Vagina (tissue), 2 donors: ENCODE measurements at regions not wholly inside any gene's neighbourhood (a gene's known extent, or its start where the extent isn't known, plus 50 kb on each side); places are given as distances from the start of the nearest gene placed in this dataset.

Source experiments
- CTCF ChIP-seq, 3 experiments: fragments of 450-650 bp in 2 of 3; fragments of 200-600 bp in 1 of 3; sonication (generic) in 1 of 3; IDR thresholded peaks; one replicate each; pipeline ENCODE4 v1.5.1; 2017 to 2019; ENCODE audit warnings: antibody characterized with exemption in 3 of 3, mild to moderate bottlenecking in 2 of 3, moderate library complexity in 2 of 3
- POLR2A ChIP-seq, 2 donors: fragments of 450-650 bp; IDR thresholded peaks; one replicate each; pipeline ENCODE4 v1.6.1; 2017; ENCODE audit warnings: antibody characterized with exemption in 2 of 2, mild to moderate bottlenecking in 2 of 2, moderate library complexity in 2 of 2
- POLR2AphosphoS5 ChIP-seq, 2 donors: sonication (generic); formaldehyde crosslinking; IDR thresholded peaks; one replicate each; pipeline ENCODE4 v1.9.0; 2017; ENCODE audit warnings: antibody characterized with exemption in 2 of 2, mild to moderate bottlenecking in 2 of 2, low read depth in 1 of 2; ENCODE audit not compliant: insufficient read depth in 1 of 2

GRCh38 chr12:38137287-38137686 lies 179.3 kb upstream of the ALG10B start:
- no peak for TF ChIP-seq POLR2AphosphoS5 (IDR thresholded peaks at IDR 0.05; ENCODE audit: insufficient read depth in 1 of 2, low read depth in 1 of 2)
- no peak for TF ChIP-seq CTCF (IDR thresholded peaks at IDR 0.05)
- TF ChIP-seq POLR2A (IDR thresholded peaks at IDR 0.05) = no peak
